ENCODE measurements at regions not wholly inside any gene's neighbourhood (a gene's known extent, or its start where the extent isn't known, plus 50 kb on each side); places are given as distances from the start of the nearest gene placed in this dataset.
A peak's percentile ranks its signal among the peaks of the same experiment; 100 is the strongest.

DNA sequence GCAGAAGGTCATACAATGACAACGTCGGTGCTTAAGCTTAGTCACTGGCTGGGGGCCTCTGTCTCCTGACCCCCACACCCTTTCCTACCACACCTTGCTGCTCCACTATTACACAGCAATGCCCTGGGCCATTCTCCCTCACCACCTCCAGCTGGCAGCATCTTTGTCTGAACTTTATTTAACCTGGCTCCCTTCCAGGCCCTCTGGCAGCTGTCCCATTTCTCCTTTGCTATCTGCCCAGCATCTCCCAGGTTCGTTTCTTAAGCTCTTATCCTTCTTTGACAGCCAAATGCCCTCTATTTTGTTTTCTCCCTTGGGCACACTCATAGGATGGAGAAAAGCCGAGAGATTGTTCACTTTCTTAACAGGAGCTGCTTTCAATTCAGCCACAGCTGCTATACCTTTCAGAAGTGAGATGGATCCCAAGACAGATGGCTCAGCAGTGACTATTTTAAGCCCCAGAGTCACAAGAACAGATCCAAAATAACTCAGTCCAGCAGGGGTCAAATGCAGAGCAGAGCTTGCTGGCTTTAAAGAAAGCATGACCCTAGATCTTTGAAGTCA is 1277.1 kb upstream of the AUTS2 start:
- Histone ChIP-seq H3K27ac (ENCODE audit: low read depth in 1 of 2, low read length in 2 of 2) (no peak overlapping the region), H3K4me3 (ENCODE audit: low read depth in 1 of 3, low read length in 3 of 3) (no peak overlapping the region), H3K4me1 (ENCODE audit: control insufficient read depth in 4 of 4, insufficient read depth in 4 of 4, low read length in 3 of 4) (no peaks in the 10 kb centered on the region), H3K9ac (ENCODE audit: low read depth in 1 of 2, low read length in 2 of 2) (no peak overlapping the region), H3K36me3 (ENCODE audit: control insufficient read depth in 4 of 4, insufficient read depth in 3 of 4, low read depth in 1 of 4, low read length in 3 of 4) (no peaks in the 10 kb centered on the region), H3K27me3 (ENCODE audit: control insufficient read depth in 4 of 4, insufficient read depth in 4 of 4, low read length in 3 of 4) (no peaks in the 10 kb centered on the region), H3K9me3 (ENCODE audit: control insufficient read depth in 4 of 4, low read length in 3 of 4) (no peaks in the 10 kb centered on the region)
- peak; percentile 34 for DNase-seq (ENCODE audit: low spot score)
- WGBS = 33% methylated on average over 4 of the region's 4 CpGs
- TF ChIP-seq HNF4A (conservative IDR thresholded peaks at IDR 0.05) (no peak), FOXA1 (IDR thresholded peaks at IDR 0.05) (no peak), RAD21 (IDR thresholded peaks at IDR 0.05) (no peak), RXRA (IDR thresholded peaks at IDR 0.05) (peak in 1 of 2 donors; percentile 12), SP1 (IDR thresholded peaks at IDR 0.05) (no peak), HNF4G (IDR thresholded peaks at IDR 0.05) (no peak), GABPA (IDR thresholded peaks at IDR 0.05 in 1 of 2, conservative IDR thresholded peaks at IDR 0.05 in 1 of 2) (no peak), NR2F2 (IDR thresholded peaks at IDR 0.05) (peak; percentile 65)
- TF ChIP-seq, protein P1, sequence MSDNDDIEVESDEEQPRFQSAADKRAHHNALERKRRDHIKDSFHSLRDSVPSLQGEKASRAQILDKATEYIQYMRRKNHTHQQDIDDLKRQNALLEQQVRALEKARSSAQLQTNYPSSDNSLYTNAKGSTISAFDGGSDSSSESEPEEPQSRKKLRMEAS (IDR thresholded peaks at IDR 0.05) = no peak
- TF ChIP-seq, protein P2, sequence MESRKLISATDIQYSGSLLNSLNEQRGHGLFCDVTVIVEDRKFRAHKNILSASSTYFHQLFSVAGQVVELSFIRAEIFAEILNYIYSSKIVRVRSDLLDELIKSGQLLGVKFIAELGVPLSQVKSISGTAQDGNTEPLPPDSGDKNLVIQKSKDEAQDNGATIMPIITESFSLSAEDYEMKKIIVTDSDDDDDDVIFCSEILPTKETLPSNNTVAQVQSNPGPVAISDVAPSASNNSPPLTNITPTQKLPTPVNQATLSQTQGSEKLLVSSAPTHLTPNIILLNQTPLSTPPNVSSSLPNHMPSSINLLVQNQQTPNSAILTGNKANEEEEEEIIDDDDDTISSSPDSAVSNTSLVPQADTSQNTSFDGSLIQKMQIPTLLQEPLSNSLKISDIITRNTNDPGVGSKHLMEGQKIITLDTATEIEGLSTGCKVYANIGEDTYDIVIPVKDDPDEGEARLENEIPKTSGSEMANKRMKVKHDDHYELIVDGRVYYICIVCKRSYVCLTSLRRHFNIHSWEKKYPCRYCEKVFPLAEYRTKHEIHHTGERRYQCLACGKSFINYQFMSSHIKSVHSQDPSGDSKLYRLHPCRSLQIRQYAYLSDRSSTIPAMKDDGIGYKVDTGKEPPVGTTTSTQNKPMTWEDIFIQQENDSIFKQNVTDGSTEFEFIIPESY (IDR thresholded peaks at IDR 0.05) = no peak
- TF ChIP-seq, protein P3, sequence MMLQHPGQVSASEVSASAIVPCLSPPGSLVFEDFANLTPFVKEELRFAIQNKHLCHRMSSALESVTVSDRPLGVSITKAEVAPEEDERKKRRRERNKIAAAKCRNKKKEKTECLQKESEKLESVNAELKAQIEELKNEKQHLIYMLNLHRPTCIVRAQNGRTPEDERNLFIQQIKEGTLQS (IDR thresholded peaks at IDR 0.05) = no peak

DNA sequence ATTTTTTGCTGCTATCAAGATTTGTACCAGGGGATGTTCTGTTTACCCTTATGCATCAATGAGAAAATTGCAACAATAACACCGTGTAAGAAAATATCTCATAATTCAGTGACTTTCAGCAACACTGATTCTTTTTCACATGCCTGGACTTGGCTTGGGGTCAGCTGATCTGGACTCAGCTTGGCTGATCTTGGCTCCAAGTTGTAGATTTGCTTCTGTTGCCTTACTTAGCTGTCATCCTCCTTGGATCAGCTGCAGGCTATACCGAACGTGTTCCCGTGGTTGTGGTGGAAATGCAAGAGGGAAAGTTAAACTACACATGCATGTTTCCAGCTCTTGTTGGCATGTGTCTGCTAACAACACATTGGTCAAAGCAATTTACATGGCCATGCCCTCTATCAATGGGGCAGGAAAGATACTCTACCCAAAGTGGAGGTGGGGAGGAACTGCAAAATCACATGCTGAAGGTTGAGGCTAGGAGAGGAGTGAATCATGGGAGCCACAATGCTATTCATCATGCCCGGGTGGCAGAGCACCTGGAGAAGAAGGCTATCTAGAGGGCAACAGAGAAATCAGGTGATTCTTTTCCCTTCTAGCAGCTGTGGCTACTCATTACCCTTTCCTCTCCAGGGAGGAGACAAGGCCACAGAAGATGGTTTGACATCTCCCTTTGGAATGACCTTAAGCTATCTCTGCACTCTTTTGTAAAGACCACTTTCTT is 1276.3 kb upstream of the AUTS2 start:
- H3K4me1 ChIP-seq (ENCODE audit: control insufficient read depth in 4 of 4, insufficient read depth in 4 of 4, low read length in 3 of 4) = no peaks in the 10 kb centered on the region
- H3K4me3 ChIP-seq (ENCODE audit: low read depth in 1 of 3, low read length in 3 of 3) = no peak overlapping the region
- TF ChIP-seq HNF4A (conservative IDR thresholded peaks at IDR 0.05) (no peak), FOXA1 (IDR thresholded peaks at IDR 0.05) (no peak), TAF1 (conservative IDR thresholded peaks at IDR 0.05) (no peak), NR2F2 (IDR thresholded peaks at IDR 0.05) (peak; percentile 4)
- 79% methylated on average over 5 of the region's 5 CpGs for WGBS
- no peaks in the 10 kb centered on the region for H3K27me3 ChIP-seq (ENCODE audit: control insufficient read depth in 4 of 4, insufficient read depth in 4 of 4, low read length in 3 of 4)
- H3K9ac ChIP-seq (ENCODE audit: low read depth in 1 of 2, low read length in 2 of 2) = no peak overlapping the region
- no peak for DNase-seq (ENCODE audit: low spot score)
- no peaks in the 10 kb centered on the region for H3K9me3 ChIP-seq (ENCODE audit: control insufficient read depth in 4 of 4, low read length in 3 of 4)
- H3K36me3 ChIP-seq (ENCODE audit: control insufficient read depth in 4 of 4, insufficient read depth in 3 of 4, low read depth in 1 of 4, low read length in 3 of 4) = no peaks in the 10 kb centered on the region
- H3K27ac ChIP-seq (ENCODE audit: low read depth in 1 of 2, low read length in 2 of 2) = no peak overlapping the region

DNA sequence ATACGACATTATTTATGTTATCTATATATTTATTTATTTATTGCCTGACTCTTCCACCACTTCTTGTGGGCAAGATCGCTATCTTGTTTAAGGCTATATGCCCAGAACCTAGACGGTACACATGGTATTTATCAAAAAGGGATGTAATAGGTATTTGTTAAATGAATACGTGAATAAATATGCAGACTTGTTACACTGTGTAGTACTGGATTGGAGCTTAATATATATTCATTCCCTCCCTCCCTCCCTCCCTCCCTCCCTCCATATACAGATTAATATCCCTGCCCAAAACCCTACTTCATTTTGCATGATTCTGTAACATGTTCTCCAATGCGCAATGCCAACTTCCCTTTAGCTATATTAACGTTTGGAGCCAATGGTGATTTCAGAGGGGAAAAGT is 1273.7 kb upstream of the AUTS2 start:
- H3K9ac ChIP-seq (ENCODE audit: low read depth in 1 of 2, low read length in 2 of 2) = no peak overlapping the region
- no peak overlapping the region for H3K27ac ChIP-seq (ENCODE audit: low read depth in 1 of 2, low read length in 2 of 2)
- no peak overlapping the region for H3K4me3 ChIP-seq (ENCODE audit: low read depth in 1 of 3, low read length in 3 of 3)
- H3K36me3 ChIP-seq (ENCODE audit: control insufficient read depth in 4 of 4, insufficient read depth in 3 of 4, low read depth in 1 of 4, low read length in 3 of 4) = no peaks in the 10 kb centered on the region
- no peaks in the 10 kb centered on the region for H3K27me3 ChIP-seq (ENCODE audit: control insufficient read depth in 4 of 4, insufficient read depth in 4 of 4, low read length in 3 of 4)
- no peak for DNase-seq (ENCODE audit: low spot score)
- 89% methylated on average over 6 of the region's 6 CpGs for WGBS
- no peaks in the 10 kb centered on the region for H3K4me1 ChIP-seq (ENCODE audit: control insufficient read depth in 4 of 4, insufficient read depth in 4 of 4, low read length in 3 of 4)
- no peaks in the 10 kb centered on the region for H3K9me3 ChIP-seq (ENCODE audit: control insufficient read depth in 4 of 4, low read length in 3 of 4)
- TF ChIP-seq NR2F2 (IDR thresholded peaks at IDR 0.05) (no peak), HNF4G (IDR thresholded peaks at IDR 0.05) (no peak), JUND (IDR thresholded peaks at IDR 0.05) (no peak), SP1 (IDR thresholded peaks at IDR 0.05) (no peak), EGR1 (IDR thresholded peaks at IDR 0.05; ENCODE audit: low read depth in 2 of 2) (no peak), GABPA (IDR thresholded peaks at IDR 0.05 in 1 of 2, conservative IDR thresholded peaks at IDR 0.05 in 1 of 2) (no peak), TAF1 (conservative IDR thresholded peaks at IDR 0.05) (no peak), RXRA (IDR thresholded peaks at IDR 0.05) (no peak), HNF4A (conservative IDR thresholded peaks at IDR 0.05) (no peak), FOXA1 (IDR thresholded peaks at IDR 0.05) (no peak), YY1 (IDR thresholded peaks at IDR 0.05) (no peak), RAD21 (IDR thresholded peaks at IDR 0.05) (no peak), FOXA2 (IDR thresholded peaks at IDR 0.05) (no peak)
- TF ChIP-seq, protein P4, sequence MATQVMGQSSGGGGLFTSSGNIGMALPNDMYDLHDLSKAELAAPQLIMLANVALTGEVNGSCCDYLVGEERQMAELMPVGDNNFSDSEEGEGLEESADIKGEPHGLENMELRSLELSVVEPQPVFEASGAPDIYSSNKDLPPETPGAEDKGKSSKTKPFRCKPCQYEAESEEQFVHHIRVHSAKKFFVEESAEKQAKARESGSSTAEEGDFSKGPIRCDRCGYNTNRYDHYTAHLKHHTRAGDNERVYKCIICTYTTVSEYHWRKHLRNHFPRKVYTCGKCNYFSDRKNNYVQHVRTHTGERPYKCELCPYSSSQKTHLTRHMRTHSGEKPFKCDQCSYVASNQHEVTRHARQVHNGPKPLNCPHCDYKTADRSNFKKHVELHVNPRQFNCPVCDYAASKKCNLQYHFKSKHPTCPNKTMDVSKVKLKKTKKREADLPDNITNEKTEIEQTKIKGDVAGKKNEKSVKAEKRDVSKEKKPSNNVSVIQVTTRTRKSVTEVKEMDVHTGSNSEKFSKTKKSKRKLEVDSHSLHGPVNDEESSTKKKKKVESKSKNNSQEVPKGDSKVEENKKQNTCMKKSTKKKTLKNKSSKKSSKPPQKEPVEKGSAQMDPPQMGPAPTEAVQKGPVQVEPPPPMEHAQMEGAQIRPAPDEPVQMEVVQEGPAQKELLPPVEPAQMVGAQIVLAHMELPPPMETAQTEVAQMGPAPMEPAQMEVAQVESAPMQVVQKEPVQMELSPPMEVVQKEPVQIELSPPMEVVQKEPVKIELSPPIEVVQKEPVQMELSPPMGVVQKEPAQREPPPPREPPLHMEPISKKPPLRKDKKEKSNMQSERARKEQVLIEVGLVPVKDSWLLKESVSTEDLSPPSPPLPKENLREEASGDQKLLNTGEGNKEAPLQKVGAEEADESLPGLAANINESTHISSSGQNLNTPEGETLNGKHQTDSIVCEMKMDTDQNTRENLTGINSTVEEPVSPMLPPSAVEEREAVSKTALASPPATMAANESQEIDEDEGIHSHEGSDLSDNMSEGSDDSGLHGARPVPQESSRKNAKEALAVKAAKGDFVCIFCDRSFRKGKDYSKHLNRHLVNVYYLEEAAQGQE (IDR thresholded peaks at IDR 0.05) = no peak
- TF ChIP-seq, protein P5, sequence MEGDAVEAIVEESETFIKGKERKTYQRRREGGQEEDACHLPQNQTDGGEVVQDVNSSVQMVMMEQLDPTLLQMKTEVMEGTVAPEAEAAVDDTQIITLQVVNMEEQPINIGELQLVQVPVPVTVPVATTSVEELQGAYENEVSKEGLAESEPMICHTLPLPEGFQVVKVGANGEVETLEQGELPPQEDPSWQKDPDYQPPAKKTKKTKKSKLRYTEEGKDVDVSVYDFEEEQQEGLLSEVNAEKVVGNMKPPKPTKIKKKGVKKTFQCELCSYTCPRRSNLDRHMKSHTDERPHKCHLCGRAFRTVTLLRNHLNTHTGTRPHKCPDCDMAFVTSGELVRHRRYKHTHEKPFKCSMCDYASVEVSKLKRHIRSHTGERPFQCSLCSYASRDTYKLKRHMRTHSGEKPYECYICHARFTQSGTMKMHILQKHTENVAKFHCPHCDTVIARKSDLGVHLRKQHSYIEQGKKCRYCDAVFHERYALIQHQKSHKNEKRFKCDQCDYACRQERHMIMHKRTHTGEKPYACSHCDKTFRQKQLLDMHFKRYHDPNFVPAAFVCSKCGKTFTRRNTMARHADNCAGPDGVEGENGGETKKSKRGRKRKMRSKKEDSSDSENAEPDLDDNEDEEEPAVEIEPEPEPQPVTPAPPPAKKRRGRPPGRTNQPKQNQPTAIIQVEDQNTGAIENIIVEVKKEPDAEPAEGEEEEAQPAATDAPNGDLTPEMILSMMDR (IDR thresholded peaks at IDR 0.05; ENCODE audit: low read depth, low read length, missing input control) = no peak
- TF ChIP-seq, protein P1 (IDR thresholded peaks at IDR 0.05) = no peak
